ENCODE measurements at regions not wholly inside any gene's neighbourhood (a gene's known extent, or its start where the extent isn't known, plus 50 kb on each side); places are given as distances from the start of the nearest gene placed in this dataset.
"Not testable (repeated sequence)": the region's sequence is repeated elsewhere in the genome, so short reads cannot be mapped to it uniquely, and the experiment has no call there.

GRCh38 chr6:16947375-16948015, 154.4 kb upstream of the STMND1 start:
- DNase-seq, result peak; percentile 45

- no peak for DNase-seq
These were observed 157.3 kb upstream of the STMND1 start for GRCh38 chr6:16944596-16944995.

GRCh38 chr6:16939839-16940238, 162.0 kb upstream of the STMND1 start:
- no peak for DNase-seq

- no peak for DNase-seq
These were observed 162.5 kb upstream of the STMND1 start for GRCh38 chr6:16939351-16939750.

GRCh38 chr6:16936893-16937292, 165.0 kb upstream of the STMND1 start:
- DNase-seq, result no peak

GRCh38 chr6:16933961-16934360, 167.9 kb upstream of the STMND1 start:
- DNase-seq, result no peak

GRCh38 chr6:16933532-16933931, 168.3 kb upstream of the STMND1 start:
- no peak for DNase-seq

GRCh38 chr6:16932920-16933319, 168.9 kb upstream of the STMND1 start:
- DNase-seq, result no peak

GRCh38 chr6:16931079-16931478, 169.8 kb upstream of the ATXN1 start:
- not testable (repeated sequence) for DNase-seq

GRCh38 chr6:16930432-16930831, 169.2 kb upstream of the ATXN1 start:
- DNase-seq, result no peak

- DNase-seq, result no peak
These were observed 168.5 kb upstream of the ATXN1 start for GRCh38 chr6:16929809-16930208.

- DNase-seq, result no peak
These were observed 167.1 kb upstream of the ATXN1 start for GRCh38 chr6:16928387-16928786.

- DNase-seq, result no peak
These were observed 165.9 kb upstream of the ATXN1 start for GRCh38 chr6:16927205-16927604.

GRCh38 chr6:16925461-16925860, 164.2 kb upstream of the ATXN1 start:
- DNase-seq, result no peak

GRCh38 chr6:16922282-16922681, 161.0 kb upstream of the ATXN1 start:
- DNase-seq, result no peak

GRCh38 chr6:16921399-16922110, 160.3 kb upstream of the ATXN1 start:
- no peak for DNase-seq

GRCh38 chr6:16918586-16918985, 157.3 kb upstream of the ATXN1 start:
- DNase-seq, result no peak

GRCh38 chr6:16914184-16914583, 152.9 kb upstream of the ATXN1 start:
- no peak for DNase-seq

- DNase-seq, result no peak
These were observed 151.5 kb upstream of the ATXN1 start for GRCh38 chr6:16912756-16913155.

- no peak for DNase-seq
These were observed 149.8 kb upstream of the ATXN1 start for GRCh38 chr6:16911088-16911487.

GRCh38 chr6:16909658-16910360, 148.5 kb upstream of the ATXN1 start:
- DNase-seq, result no peak

- no peak for DNase-seq
These were observed 146.7 kb upstream of the ATXN1 start for GRCh38 chr6:16907991-16908390.

GRCh38 chr6:16904957-16905356, 143.7 kb upstream of the ATXN1 start:
- no peak for DNase-seq

GRCh38 chr6:16903470-16903869, 142.2 kb upstream of the ATXN1 start:
- peak; percentile 3 for DNase-seq
